Keratinocyte (primary cell): ENCODE measurements at regions not wholly inside any gene's neighbourhood (a gene's known extent, or its start where the extent isn't known, plus 50 kb on each side); places are given as distances from the start of the nearest gene placed in this dataset.

ENCODE experiments used
- EZH2 ChIP-seq: IDR thresholded peaks from one replicate; pipeline ENCODE4 v1.6.1; 2012; ENCODE audit warnings: inconsistent platforms, mild to moderate bottlenecking, low read length, moderate library complexity
- TF ChIP-seq, protein P1 (sequence below), 3 experiments: IDR thresholded peaks in 1 of 3; conservative IDR thresholded peaks in 1 of 3; optimal IDR thresholded peaks in 1 of 3; 2 replicates in 2 of 3; 3 replicates in 1 of 3; pipeline versions ENCODE3 to v1.5.1; 2011; ENCODE audit warnings: low read length in 3 of 3, mild to moderate bottlenecking in 3 of 3, moderate library complexity in 2 of 3, control low read depth in 1 of 3, inconsistent platforms in 1 of 3; ENCODE audit not compliant: insufficient read depth in 2 of 3; ENCODE audit errors: extremely low read depth in 1 of 3

DNA sequence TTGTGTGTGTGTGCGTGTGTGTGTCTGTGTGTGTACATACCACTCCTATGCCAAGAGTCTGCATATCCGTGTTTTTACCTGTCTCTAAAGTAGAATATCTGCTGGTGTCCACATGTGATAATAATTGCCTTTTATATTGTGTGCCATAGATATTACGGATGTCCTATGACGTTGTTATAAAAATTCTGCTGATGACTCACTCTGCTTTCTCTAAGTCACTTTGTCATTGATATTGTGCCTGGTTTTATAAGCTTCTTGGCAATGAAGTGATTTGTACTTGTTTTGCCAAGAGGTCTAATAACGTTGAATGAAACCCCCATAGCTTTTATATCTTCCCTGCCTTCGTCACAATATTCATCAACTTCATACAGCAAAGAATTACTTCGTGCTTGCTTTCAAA, 102.6 kb upstream of the C1GALT1C1 start:
- TF ChIP-seq, protein P1, sequence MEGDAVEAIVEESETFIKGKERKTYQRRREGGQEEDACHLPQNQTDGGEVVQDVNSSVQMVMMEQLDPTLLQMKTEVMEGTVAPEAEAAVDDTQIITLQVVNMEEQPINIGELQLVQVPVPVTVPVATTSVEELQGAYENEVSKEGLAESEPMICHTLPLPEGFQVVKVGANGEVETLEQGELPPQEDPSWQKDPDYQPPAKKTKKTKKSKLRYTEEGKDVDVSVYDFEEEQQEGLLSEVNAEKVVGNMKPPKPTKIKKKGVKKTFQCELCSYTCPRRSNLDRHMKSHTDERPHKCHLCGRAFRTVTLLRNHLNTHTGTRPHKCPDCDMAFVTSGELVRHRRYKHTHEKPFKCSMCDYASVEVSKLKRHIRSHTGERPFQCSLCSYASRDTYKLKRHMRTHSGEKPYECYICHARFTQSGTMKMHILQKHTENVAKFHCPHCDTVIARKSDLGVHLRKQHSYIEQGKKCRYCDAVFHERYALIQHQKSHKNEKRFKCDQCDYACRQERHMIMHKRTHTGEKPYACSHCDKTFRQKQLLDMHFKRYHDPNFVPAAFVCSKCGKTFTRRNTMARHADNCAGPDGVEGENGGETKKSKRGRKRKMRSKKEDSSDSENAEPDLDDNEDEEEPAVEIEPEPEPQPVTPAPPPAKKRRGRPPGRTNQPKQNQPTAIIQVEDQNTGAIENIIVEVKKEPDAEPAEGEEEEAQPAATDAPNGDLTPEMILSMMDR (optimal IDR thresholded peaks at IDR 0.05 in 1 of 3, IDR thresholded peaks at IDR 0.05 in 1 of 3, conservative IDR thresholded peaks at IDR 0.05 in 1 of 3; ENCODE audit: extremely low read depth in 1 of 3, insufficient read depth in 2 of 3, low read length in 3 of 3) = no peak
- TF ChIP-seq EZH2 = no peak
